22Rv1 (cell line): ENCODE measurements at regions not wholly inside any gene's neighbourhood (a gene's known extent, or its start where the extent isn't known, plus 50 kb on each side); places are given as distances from the start of the nearest gene placed in this dataset.

Experiments used
- H3K27ac ChIP-seq: fragments of 450-650 bp; 2 replicates; pipeline ENCODE4 v1.5.1; 2017
- ZFX ChIP-seq: fragments of 450-650 bp; IDR thresholded peaks from 2 replicates; pipeline ENCODE4 v1.6.1; 2017; ENCODE audit warnings: antibody characterized with exemption, borderline replicate concordance
- TF ChIP-seq, protein P1 (sequence below): fragments of 450-650 bp; IDR thresholded peaks from 2 replicates; pipeline ENCODE4 v1.5.1; 2017; ENCODE audit warnings: mild to moderate bottlenecking

DNA sequence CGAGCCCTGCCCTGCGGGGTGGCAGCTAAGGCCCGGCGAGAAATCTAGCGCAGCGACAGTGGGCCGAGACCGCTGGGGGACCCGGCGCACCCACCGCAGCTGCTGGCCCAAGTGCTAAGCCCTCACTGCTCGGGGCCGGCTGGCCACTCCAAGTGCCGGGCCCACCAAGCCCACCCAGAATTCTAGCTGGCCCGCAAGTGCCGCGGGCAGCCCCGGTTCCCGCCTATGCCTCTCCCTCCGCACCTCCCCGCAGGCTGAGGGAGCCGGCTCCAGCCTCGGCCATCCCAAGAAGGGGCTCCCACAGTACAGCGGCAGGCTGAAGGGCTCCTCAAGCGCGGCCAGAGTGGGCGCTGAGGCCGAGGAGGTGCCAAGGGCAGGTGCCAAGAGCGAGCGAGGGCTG is 55.2 kb upstream of the RND3 start:
- no peak overlapping the region for H3K27ac ChIP-seq
- TF ChIP-seq, protein P1, sequence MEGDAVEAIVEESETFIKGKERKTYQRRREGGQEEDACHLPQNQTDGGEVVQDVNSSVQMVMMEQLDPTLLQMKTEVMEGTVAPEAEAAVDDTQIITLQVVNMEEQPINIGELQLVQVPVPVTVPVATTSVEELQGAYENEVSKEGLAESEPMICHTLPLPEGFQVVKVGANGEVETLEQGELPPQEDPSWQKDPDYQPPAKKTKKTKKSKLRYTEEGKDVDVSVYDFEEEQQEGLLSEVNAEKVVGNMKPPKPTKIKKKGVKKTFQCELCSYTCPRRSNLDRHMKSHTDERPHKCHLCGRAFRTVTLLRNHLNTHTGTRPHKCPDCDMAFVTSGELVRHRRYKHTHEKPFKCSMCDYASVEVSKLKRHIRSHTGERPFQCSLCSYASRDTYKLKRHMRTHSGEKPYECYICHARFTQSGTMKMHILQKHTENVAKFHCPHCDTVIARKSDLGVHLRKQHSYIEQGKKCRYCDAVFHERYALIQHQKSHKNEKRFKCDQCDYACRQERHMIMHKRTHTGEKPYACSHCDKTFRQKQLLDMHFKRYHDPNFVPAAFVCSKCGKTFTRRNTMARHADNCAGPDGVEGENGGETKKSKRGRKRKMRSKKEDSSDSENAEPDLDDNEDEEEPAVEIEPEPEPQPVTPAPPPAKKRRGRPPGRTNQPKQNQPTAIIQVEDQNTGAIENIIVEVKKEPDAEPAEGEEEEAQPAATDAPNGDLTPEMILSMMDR, result no peak
- TF ChIP-seq ZFX, result no peak

DNA sequence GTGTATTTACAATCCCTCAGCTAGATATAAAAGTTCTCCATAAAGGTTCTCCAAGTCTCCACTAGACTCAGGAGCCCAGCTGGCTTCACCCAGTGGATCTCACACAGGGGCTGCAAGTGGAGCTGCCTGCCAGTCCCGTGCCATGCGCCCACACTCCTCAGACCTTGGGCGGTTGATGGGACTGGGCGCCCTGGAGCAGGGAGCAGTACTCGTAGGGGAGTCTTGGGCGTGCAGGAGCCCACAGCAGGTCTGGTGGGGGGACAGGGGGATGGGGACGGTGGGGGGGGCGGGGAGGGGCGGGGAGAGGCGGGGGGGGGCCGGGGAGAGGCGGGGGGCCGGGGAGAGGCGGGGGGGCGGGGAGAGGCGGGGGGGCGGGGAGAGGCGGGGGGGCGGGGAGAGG is 54.7 kb upstream of the RND3 start:
- H3K27ac ChIP-seq, result no peak overlapping the region
- no peak for TF ChIP-seq ZFX
- TF ChIP-seq, protein P1, result no peak

DNA sequence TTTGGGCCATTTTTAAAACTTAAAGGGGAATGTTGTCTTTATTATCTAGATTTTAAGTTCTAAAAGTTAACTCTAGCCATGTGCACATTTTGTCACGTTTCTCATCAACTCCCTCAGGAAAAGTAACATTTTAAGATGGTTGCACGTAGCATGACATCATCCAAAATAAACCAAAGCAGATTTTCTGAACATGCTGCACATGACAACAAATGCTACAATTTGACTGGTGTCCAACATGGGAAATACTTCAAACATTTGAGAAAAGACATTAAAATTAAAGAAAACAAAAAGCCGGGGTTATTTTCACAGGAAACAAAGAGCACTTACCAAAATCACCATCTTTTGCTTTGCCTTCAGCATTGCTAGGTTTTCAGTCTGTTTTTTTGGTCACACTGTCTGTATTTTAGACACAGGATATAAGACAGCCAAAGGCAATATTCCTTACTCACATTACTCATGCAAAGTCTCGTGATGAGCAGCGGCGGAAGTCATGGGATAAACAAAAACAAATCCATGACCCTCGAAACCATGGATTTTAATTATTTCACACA is 51.3 kb upstream of the RND3 start:
- TF ChIP-seq, protein P1, result no peak
- no peak for TF ChIP-seq ZFX

More for the DNA sequence above, 51.3 kb upstream of the RND3 start:
- no peak overlapping the region for H3K27ac ChIP-seq
